DOHH2 (cell line): ENCODE measurements at regions not wholly inside any gene's neighbourhood (a gene's known extent, or its start where the extent isn't known, plus 50 kb on each side); places are given as distances from the start of the nearest gene placed in this dataset.

Source experiments
- EZH2phosphoT487 ChIP-seq: fragments of 200-600 bp; sonication (generic); IDR thresholded peaks from 2 replicates; pipeline ENCODE4 v1.6.1; 2017; ENCODE audit warnings: borderline replicate concordance, mild to moderate bottlenecking, antibody characterized with exemption, low read length, moderate library complexity, mixed read lengths
- TF ChIP-seq, protein P1 (sequence below): fragments of 200-600 bp; sonication (generic); IDR thresholded peaks from one replicate; pipeline ENCODE4 v1.5.1; 2014; ENCODE audit warnings: antibody characterized with exemption, mild to moderate bottlenecking, low read depth, low read length; ENCODE audit not compliant: poor library complexity, severe bottlenecking

DNA sequence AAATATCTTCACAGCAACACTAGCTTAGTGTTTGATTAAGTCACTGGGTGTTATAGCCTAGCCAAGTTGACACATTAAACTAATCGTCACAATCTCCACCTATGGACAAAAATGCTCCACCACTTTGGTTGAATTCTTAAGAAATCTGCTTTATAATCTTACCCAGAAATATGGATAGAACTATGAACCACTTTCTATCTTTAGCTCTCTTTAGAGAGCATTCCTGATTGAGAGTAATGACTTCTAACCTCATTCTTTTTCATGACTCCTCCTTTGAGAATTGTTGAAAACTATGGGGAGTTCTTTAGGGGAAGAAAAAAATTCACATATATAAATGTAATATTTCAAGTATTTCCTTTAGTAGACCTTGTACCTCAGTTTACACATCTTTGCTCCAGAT is 1282.2 kb upstream of the ZEB2 start:
- TF ChIP-seq, protein P1, sequence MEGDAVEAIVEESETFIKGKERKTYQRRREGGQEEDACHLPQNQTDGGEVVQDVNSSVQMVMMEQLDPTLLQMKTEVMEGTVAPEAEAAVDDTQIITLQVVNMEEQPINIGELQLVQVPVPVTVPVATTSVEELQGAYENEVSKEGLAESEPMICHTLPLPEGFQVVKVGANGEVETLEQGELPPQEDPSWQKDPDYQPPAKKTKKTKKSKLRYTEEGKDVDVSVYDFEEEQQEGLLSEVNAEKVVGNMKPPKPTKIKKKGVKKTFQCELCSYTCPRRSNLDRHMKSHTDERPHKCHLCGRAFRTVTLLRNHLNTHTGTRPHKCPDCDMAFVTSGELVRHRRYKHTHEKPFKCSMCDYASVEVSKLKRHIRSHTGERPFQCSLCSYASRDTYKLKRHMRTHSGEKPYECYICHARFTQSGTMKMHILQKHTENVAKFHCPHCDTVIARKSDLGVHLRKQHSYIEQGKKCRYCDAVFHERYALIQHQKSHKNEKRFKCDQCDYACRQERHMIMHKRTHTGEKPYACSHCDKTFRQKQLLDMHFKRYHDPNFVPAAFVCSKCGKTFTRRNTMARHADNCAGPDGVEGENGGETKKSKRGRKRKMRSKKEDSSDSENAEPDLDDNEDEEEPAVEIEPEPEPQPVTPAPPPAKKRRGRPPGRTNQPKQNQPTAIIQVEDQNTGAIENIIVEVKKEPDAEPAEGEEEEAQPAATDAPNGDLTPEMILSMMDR: no peak
- TF ChIP-seq EZH2phosphoT487: no peak
